SK-N-SH (cell line): ENCODE measurements at regions not wholly inside any gene's neighbourhood (a gene's known extent, or its start where the extent isn't known, plus 50 kb on each side); places are given as distances from the start of the nearest gene placed in this dataset.

Experiments
- CTCF ChIA-PET: fragments of 300-600, 350-600 bp; formaldehyde crosslinking; extraction: SDS; loops from one replicate; lab custom pipeline; 2021; lab: Yijun Ruan, JAX
- POLR2A ChIA-PET: fragments of 350-600 bp; sonication (Branson Sonifier 250); formaldehyde crosslinking; extraction: SDS; loops from one replicate; lab custom pipeline; 2020; ENCODE audit warnings: antibody characterized with exemption, inconsistent platforms; lab: Yijun Ruan, JAX
- DNase-seq: peaks from one replicate; pipeline ENCODE4 v3.0.0; 2012
- H2AFZ ChIP-seq: fragments of 200-600 bp; sonication (generic); 2 replicates; pipeline ENCODE4 v1.8.1; 2016; ENCODE audit warnings: antibody characterized with exemption, mild to moderate bottlenecking, low read depth
- H3F3A ChIP-seq: fragments of 200-600 bp; sonication (generic); replicated peaks from 2 replicates; pipeline ENCODE3; 2016; ENCODE audit warnings: antibody characterized with exemption, mild to moderate bottlenecking; ENCODE audit not compliant: insufficient read depth
- H3K27ac ChIP-seq, 2 experiments: fragments of 200-500 bp in 1 of 2; fragments of 200-600 bp in 1 of 2; sonication (Bioruptor generic) in 1 of 2; sonication (generic), shearing (Covaris generic) in 1 of 2; 2 replicates each; pipeline versions ENCODE4 v1.5.1 to v1.6.1; 2014 to 2016; ENCODE audit warnings: low read depth in 2 of 2, inconsistent platforms in 1 of 2, low read length in 1 of 2, mild to moderate bottlenecking in 1 of 2, mixed read lengths in 1 of 2
- H3K27me3 ChIP-seq: fragments of 200-600 bp; sonication (generic), shearing (Covaris generic); 2 replicates; pipeline ENCODE4 v1.6.1; 2016; ENCODE audit warnings: mixed run types; ENCODE audit not compliant: insufficient read depth
- H3K36me3 ChIP-seq, 2 experiments: fragments of 200-500 bp in 1 of 2; fragments of 200-600 bp in 1 of 2; sonication (Bioruptor generic) in 1 of 2; sonication (generic) in 1 of 2; replicated peaks in 1 of 2; 2 replicates each; pipeline versions ENCODE3 to v1.5.1; 2014 to 2016; ENCODE audit warnings: low read length in 1 of 2, mild to moderate bottlenecking in 1 of 2; ENCODE audit not compliant: insufficient read depth in 2 of 2, control insufficient read depth in 1 of 2
- H3K4me1 ChIP-seq, 2 experiments: fragments of 200-500 bp in 1 of 2; fragments of 200-600 bp in 1 of 2; sonication (Bioruptor generic) in 1 of 2; sonication (generic), shearing (Covaris generic) in 1 of 2; 2 replicates each; pipeline versions ENCODE4 v1.5.1 to v1.6.1; 2014 to 2016; ENCODE audit warnings: low read depth in 1 of 2, low read length in 1 of 2, mixed run types in 1 of 2; ENCODE audit not compliant: insufficient read depth in 2 of 2, control insufficient read depth in 1 of 2
- H3K4me2 ChIP-seq: fragments of 200-600 bp; sonication (generic), shearing (Covaris generic); 2 replicates; pipeline ENCODE4 v1.6.1; 2017; ENCODE audit warnings: mixed run types
- H3K4me3 ChIP-seq, 2 experiments: fragments of 200-500 bp in 1 of 2; fragments of 200-600 bp in 1 of 2; sonication (Bioruptor generic) in 1 of 2; sonication (generic), shearing (Covaris generic) in 1 of 2; 2 replicates each; pipeline versions ENCODE4 v1.5.1 to v1.8.1; 2014 to 2016; ENCODE audit warnings: low read depth in 2 of 2, inconsistent platforms in 1 of 2, low read length in 1 of 2, mild to moderate bottlenecking in 1 of 2, mixed read lengths in 1 of 2, moderate library complexity in 1 of 2
- H3K79me2 ChIP-seq: fragments of 200-600 bp; sonication (generic); 2 replicates; pipeline ENCODE4 v1.8.1; 2017; ENCODE audit warnings: mild to moderate bottlenecking; ENCODE audit not compliant: insufficient read depth
- H3K9ac ChIP-seq: fragments of 200-600 bp; sonication (generic); 2 replicates; pipeline ENCODE4 v1.6.1; 2017; ENCODE audit warnings: mixed run types
- H3K9me2 ChIP-seq: fragments of 200-600 bp; sonication (generic); 2 replicates; pipeline ENCODE4 v1.6.1; 2017; ENCODE audit warnings: mixed run types
- H3K9me3 ChIP-seq: fragments of 200-600 bp; sonication (generic); 2 replicates; pipeline ENCODE4 v1.6.1; 2017; ENCODE audit warnings: mixed run types, mild to moderate bottlenecking, moderate library complexity
- H4K20me1 ChIP-seq: fragments of 200-600 bp; sonication (generic); 2 replicates; pipeline ENCODE4 v1.6.1; 2017; ENCODE audit warnings: mild to moderate bottlenecking, mixed run types; ENCODE audit not compliant: insufficient read depth
- ELF1 ChIP-seq: IDR thresholded peaks from 2 replicates; pipeline ENCODE4 v1.4.0; 2012
- EP300 ChIP-seq, 2 experiments: IDR thresholded peaks; 2 replicates each; pipeline versions ENCODE4 v1.4.0 to v1.6.1; 2012; ENCODE audit warnings: borderline replicate concordance in 1 of 2, low read depth in 1 of 2, low read length in 1 of 2
- FOXJ3 ChIP-seq: sonication (generic); formaldehyde crosslinking; IDR thresholded peaks from 2 replicates; pipeline ENCODE4 v1.5.1; 2020; ENCODE audit warnings: mild to moderate bottlenecking, missing genetic modification reagents
- GATA2 ChIP-seq: sonication (generic); formaldehyde crosslinking; IDR thresholded peaks from 2 replicates; pipeline ENCODE4 v1.5.0; 2020; ENCODE audit warnings: mild to moderate bottlenecking, missing genetic modification reagents
- IRF3 ChIP-seq: fragments of 150-350 bp; IDR thresholded peaks from 2 replicates; pipeline ENCODE4 v1.6.1; 2016; ENCODE audit warnings: mild to moderate bottlenecking, low read depth, low read length
- MAX ChIP-seq: IDR thresholded peaks from 2 replicates; pipeline ENCODE4 v1.4.0; 2012; ENCODE audit warnings: low read depth
- MXI1 ChIP-seq: IDR thresholded peaks from 2 replicates; pipeline ENCODE4 v1.6.1; 2012; ENCODE audit warnings: mild to moderate bottlenecking, low read depth, low read length, improper control_type of control experiment
- NFIC ChIP-seq: IDR thresholded peaks from 2 replicates; pipeline ENCODE4 v1.4.0; 2012; ENCODE audit warnings: borderline replicate concordance
- NRF1 ChIP-seq: IDR thresholded peaks from 2 replicates; pipeline ENCODE4 v1.6.1; 2012; ENCODE audit warnings: low read depth, mild to moderate bottlenecking, low read length
- REST ChIP-seq: IDR thresholded peaks from 2 replicates; pipeline ENCODE4 v1.6.1; 2012; ENCODE audit warnings: mild to moderate bottlenecking, low read depth, low read length, moderate library complexity
- RXRA ChIP-seq: IDR thresholded peaks from 2 replicates; pipeline ENCODE4 v1.4.0; 2012; ENCODE audit warnings: low read depth, mild to moderate bottlenecking, borderline replicate concordance
- SMC3 ChIP-seq: IDR thresholded peaks from 2 replicates; pipeline ENCODE4 v1.6.1; 2012; ENCODE audit warnings: low read depth, low read length, improper control_type of control experiment
- TCF12 ChIP-seq: IDR thresholded peaks from 2 replicates; pipeline ENCODE4 v1.4.0; 2012
- USF2 ChIP-seq: fragments of 150-350 bp; IDR thresholded peaks from 2 replicates; pipeline ENCODE4 v1.6.1; 2017; ENCODE audit warnings: antibody characterized with exemption, low read length, low read depth, borderline replicate concordance
- YY1 ChIP-seq: IDR thresholded peaks from 2 replicates; pipeline ENCODE4 v1.4.0; 2012; ENCODE audit warnings: low read depth, mild to moderate bottlenecking
- ZBTB33 ChIP-seq: IDR thresholded peaks from 2 replicates; pipeline ENCODE4 v1.4.0; 2012; ENCODE audit warnings: low read depth, borderline replicate concordance
- whole genome bisulfite sequencing: methylation state at CpG from one replicate; pipeline ENCODE4 v1.1.6; 2017; ENCODE audit warnings: low lambda C conversion rate; 5-methylcytosine and 5-hydroxymethylcytosine counted together
- TF ChIP-seq, protein P1 (sequence below): IDR thresholded peaks from 2 replicates; pipeline ENCODE4 v1.4.0; 2012; ENCODE audit warnings: low read depth, borderline replicate concordance
- TF ChIP-seq, protein P2 (sequence below): fragments of 200-600 bp; sonication (generic); IDR thresholded peaks from 2 replicates; pipeline ENCODE4 v1.6.1; 2017; ENCODE audit warnings: antibody characterized with exemption, mild to moderate bottlenecking, moderate library complexity

DNA sequence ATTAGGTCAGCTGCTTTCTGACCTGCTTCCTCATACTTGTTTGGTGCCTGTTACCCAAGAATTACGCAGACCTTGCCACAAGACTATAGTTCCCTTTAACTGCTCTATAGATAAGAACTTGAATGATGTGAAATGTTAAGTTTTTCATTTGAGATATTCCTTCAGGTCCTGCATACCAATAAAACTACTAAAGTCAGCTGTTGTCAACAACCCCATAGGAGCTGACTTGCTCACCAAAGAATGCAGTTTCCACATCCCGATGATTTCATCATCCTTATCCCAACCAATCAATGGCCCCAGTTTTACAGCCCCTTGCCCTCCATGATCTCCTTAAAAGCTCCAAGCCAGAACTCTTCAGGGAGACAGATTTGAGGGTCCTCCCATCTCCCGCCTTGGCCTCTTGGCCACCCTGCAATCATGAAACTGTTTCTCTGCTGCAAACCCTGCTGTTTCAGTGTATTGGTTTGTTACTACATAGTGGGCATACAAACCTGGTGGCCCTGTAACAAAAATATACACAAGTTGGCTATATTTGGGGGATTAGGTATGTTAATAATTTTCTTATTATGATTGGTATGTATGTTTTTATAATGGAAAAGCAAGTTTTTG, 396.3 kb upstream of the CHST9 start (continued):
- no peak for TF ChIP-seq SMC3
- TF ChIP-seq EP300 (IDR thresholded peaks at IDR 0.05; ENCODE audit: borderline replicate concordance in 1 of 2, low read depth in 1 of 2, low read length in 1 of 2): no peak
- TF ChIP-seq GATA2: no peak
- no peak for TF ChIP-seq YY1

DNA sequence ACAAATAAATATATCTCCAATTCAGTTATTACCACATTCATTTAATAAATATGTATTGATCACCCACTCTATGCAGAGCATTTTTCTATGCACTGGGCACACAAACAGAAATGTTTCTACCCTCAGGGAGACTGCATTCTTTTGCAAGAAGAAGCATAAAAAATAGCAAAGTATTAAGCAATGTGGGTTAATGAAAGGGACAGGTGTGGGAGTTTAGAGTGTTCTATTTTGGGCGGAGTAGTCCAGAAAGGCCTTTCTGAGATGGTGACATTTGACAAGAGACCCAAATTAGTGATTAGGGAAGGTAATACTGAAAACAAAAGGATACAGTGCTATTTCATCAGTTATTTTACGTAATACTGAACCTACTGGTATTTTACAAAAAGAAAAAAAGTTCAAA, 394.3 kb upstream of the CHST9 start:
- Histone ChIP-seq H3K79me2 (no peaks in the 10 kb centered on the region), H3K4me3 (no peak overlapping the region)
- no peak for DNase-seq
- TF ChIP-seq USF2 (no peak), RXRA (no peak), MAX (no peak), NRF1 (no peak), FOXJ3 (CRISPR knock-in tag) (no peak), EP300 (IDR thresholded peaks at IDR 0.05; ENCODE audit: borderline replicate concordance in 1 of 2, low read depth in 1 of 2, low read length in 1 of 2) (no peak), NFIC (no peak), ELF1 (no peak), YY1 (no peak), SMC3 (no peak), REST (no peak), MXI1 (no peak), TCF12 (no peak), ZBTB33 (no peak), IRF3 (no peak)
- TF ChIP-seq, protein P1, sequence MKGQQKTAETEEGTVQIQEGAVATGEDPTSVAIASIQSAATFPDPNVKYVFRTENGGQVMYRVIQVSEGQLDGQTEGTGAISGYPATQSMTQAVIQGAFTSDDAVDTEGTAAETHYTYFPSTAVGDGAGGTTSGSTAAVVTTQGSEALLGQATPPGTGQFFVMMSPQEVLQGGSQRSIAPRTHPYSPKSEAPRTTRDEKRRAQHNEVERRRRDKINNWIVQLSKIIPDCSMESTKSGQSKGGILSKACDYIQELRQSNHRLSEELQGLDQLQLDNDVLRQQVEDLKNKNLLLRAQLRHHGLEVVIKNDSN: no peak
- TF ChIP-seq, protein P2, sequence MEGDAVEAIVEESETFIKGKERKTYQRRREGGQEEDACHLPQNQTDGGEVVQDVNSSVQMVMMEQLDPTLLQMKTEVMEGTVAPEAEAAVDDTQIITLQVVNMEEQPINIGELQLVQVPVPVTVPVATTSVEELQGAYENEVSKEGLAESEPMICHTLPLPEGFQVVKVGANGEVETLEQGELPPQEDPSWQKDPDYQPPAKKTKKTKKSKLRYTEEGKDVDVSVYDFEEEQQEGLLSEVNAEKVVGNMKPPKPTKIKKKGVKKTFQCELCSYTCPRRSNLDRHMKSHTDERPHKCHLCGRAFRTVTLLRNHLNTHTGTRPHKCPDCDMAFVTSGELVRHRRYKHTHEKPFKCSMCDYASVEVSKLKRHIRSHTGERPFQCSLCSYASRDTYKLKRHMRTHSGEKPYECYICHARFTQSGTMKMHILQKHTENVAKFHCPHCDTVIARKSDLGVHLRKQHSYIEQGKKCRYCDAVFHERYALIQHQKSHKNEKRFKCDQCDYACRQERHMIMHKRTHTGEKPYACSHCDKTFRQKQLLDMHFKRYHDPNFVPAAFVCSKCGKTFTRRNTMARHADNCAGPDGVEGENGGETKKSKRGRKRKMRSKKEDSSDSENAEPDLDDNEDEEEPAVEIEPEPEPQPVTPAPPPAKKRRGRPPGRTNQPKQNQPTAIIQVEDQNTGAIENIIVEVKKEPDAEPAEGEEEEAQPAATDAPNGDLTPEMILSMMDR: no peak
- TF ChIP-seq, all 33 proteins: peak for 0
- no peaks in the 10 kb centered on the region for H3K9me3 ChIP-seq
- 22% methylated on average over 2 of the region's 2 CpGs for WGBS
- no peak overlapping the region for H2AFZ ChIP-seq
- no peaks in the 10 kb centered on the region for H3K27me3 ChIP-seq
- H3K9me2 ChIP-seq: no peaks in the 10 kb centered on the region
- H3F3A ChIP-seq: no peaks in the 10 kb centered on the region
- no peaks in the 10 kb centered on the region for H3K36me3 ChIP-seq
- H3K4me2 ChIP-seq: no peak overlapping the region
- no peak overlapping the region for H3K9ac ChIP-seq
- POLR2A ChIA-PET: no interaction called here
- H3K4me1 ChIP-seq: no peaks in the 10 kb centered on the region
- CTCF ChIA-PET: no interaction called here
- no peak overlapping the region for H3K27ac ChIP-seq
- H4K20me1 ChIP-seq: no peaks in the 10 kb centered on the region
